DLD1 (cell line): ENCODE measurements at regions not wholly inside any gene's neighbourhood (a gene's known extent, or its start where the extent isn't known, plus 50 kb on each side); places are given as distances from the start of the nearest gene placed in this dataset.

Source experiments
- in situ Hi-C: cut with HindIII; loops from 2 replicates; pipeline ENCODE4 v1.10.0; 2017; ENCODE audit warnings: low sequenced_read_pairs

DNA sequence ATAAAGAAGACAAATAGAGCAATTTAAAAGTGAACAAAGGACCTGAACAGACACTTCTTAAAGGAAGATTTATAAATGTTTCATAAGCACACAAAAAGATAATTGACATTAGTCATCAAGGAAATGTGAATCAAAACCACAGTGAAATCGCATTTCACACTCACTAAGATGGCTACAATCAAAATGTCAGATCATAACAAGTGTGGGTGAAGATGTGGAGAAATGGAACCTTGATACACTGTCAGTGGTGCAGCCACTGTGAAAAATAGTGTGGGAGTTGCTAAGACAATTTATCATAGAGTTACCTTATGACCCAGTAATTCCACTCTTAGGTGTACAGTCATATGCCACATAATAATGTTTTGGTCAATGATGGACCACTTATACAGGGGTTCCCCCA is 54.5 kb upstream of the HTR4 start:
- in situ Hi-C loops = no loop called here

DNA sequence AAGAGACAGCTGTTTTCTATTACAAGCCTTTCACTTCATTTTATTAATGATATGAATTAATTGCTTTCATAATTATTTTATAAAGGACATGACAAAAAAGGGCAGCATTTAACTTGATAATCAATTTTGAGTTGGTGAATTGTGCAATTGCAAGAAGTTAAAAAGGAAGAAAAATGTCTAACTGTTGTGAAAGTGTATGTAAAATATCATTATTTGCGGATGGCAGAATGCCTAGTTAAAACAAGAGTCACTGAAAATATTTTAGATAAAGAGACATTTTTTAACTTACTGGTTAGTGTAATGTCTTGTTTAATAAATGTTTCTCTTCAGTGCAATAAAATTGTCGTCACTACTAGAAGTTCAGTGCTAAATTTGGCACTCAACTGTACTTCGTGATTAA is 57.6 kb upstream of the HTR4 start:
- in situ Hi-C loops = no loop called here

DNA sequence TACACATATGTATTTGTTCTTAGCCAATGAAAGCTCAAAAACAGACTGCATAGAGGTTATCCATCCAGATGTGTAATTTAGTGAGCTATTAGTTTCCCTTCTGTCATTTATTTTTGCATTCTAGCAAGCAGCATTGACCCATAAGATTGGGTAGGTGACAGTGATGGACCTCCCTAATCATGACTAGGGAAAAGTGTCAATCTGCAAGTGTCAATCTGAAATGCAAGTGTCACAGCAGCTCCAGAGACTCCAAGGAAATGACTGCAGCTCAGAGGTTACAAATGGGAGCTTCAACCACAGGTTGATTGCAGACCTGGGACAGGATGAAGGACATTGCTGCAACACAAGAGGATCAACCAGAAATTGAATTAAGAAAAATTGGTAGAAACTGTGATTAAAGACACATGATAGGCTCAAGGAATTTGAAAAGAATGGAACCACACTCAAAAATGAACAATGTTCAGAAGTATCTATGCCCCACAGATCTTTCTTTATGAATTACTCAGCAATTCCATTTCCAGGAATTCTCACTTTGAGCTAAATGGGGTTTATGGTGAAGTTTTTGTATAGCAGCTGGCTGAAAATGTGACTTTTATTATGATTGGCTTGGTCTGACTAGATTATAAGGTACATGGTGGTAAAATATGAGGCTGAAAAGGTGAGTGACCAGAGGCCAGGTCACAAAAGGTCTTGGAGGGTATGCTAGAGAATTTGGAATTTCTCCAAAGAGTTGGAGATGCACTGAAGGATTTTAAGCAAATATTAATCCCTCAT is 59.6 kb upstream of the HTR4 start:
- in situ Hi-C loops = no loop called here

DNA sequence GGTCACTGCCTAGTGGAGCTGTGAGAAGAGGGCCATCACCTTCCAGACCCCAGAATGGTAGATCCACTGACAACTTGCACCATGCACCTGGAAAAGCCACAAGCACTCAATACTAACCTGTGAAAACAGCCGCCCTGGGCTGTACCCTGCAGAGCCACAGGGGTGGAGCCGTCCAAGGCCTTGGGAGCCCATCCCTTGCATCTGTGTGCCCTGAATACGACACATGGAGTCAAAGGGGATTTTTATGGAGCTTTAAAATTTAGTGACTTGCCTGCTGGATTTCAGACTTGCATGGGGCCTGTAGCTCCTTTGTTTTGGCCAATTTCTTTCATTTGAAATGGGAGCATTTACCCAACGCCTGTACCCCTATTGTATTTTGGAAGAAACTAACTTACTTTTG is 62.4 kb upstream of the HTR4 start:
- in situ Hi-C loops = no loop called here

DNA sequence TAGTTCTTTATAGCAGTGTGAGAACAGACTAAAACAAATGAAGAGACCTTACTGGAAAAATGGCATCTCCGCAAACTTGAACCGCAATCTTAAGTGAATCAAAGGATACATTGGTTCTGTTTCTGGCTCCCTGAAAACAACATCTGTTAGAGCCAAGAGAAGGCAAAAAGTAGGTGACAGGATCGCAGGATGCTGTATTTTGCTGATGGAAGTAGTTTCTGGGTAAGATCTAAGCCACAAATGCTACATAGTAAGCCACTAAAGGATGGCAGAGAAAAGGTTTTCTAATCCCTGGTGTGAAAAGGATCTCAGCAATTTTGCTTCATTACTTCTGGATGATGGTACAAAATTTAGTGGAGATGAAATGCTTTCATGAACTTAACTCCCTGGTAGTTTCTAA is 63.3 kb upstream of the HTR4 start:
- in situ Hi-C loops = no loop called here

DNA sequence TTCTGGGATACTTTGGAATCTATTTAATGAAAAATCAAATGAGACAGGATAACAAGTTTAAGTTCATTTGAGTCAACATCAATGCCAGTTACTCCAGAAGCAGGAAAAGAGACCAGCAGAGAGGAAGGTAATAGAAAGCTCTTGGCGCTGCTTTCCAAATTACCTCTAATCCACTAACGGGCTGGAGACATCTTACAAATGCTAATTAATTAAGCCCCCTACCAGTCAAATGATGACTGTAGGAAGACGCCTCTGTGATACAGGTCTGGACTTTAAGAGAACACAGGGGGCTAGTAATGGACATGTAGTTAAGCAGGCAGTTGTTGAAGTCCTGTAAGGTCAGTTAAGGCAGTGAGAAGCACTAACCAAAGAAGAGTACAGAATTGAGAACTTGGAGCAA is 65.3 kb upstream of the HTR4 start:
- in situ Hi-C loops = no loop called here

DNA sequence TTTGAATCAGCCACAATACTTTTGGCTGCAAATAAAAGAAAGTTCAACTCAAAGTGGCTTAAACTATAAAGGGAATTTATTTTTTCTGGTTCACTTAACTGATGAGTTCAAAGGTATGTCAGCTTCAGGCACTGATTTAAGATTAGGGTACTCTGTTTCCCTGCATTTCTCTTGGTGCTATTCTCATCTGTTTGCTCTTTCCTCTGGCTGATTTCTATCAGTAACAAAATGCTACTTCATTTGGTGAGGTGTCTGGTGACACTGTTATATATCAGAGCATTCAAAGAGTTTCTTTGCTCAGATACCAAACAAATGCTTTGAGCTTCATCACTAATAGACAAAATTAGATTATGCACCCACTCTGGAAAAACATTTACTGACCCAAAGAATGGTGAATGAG is 65.9 kb upstream of the HTR4 start:
- in situ Hi-C loops = no loop called here

DNA sequence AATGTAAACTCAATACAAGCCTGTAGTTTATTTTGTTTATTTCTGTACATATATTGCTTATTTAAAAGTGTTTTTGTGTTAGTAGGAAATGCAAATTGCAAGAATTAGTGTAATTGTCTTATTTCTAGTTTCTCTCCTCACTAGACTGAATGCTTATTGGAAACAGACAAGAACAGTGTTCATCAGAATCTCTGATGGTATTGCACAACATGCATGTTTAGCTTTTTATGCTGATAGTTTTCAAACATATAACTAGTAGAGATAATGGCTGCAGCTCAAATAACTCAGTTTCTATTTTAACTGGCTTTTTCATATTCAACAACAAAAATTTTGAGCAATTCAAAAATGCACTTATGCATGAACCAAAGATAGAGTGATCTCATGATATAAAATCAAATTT is 68.8 kb upstream of the HTR4 start:
- in situ Hi-C loops = no loop called here

DNA sequence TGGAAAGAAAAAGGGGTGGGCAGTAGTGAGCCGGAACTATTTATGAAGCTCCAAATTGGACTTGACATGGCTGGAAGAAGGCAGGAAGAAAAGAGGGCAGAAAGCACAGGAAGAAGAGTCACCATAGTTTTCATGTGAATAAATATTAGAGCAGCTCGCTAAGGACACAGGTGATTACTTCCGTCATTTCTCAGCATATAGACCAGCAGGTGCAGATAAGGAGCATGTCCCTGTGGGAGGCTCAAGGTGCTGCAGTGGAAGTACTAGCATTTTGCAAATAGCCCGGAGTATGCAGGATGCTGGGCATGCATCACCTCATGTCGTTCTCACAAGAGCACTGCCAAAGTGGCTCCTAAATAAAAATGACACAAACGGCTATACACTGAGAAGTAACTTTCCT is 71.3 kb upstream of the HTR4 start:
- in situ Hi-C loops = loop anchor here (25.0 kb wide), 1 partner anchor 387 kb away; no protein-coding TSS in a partner anchor

DNA sequence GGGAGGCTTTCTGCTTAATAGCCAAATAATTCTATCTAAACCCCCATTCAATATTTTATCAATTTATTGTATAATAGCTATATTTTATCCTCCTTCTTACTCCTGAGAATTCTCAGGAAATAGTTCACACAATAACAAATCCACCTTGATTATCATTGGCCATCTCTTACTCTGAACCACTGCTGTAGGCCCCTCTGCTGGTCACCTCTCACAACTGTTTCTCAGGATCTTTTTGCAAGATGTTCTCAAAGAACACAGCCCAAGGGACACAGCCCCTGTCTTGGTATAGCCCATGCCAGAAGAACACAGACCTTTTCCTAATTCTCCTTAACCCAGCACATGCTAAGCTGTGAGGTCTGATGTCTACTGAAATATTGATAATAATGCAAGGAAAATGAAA is 74.9 kb upstream of the HTR4 start:
- in situ Hi-C loops = loop anchor here (25.0 kb wide), 1 partner anchor 383 kb away; no protein-coding TSS in a partner anchor

DNA sequence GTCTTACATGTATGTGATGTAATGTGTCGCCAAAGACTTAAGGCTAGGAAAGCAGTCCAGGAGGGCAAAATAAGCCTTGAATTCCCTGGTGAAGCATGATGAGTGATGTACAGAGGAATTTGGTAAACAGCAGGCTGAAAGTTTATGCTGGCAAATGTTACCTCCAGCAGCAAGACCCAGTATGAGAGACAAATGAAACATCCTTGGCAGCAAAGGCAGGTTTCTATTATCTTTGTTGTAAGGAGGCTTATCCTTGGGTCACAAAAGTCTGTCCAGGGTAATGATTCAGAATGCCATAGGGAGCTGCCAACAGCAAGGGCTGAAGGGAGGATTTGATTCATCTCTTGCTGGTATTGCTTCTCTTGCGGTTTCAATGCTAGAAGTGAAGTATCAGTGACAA is 75.9 kb upstream of the HTR4 start:
- in situ Hi-C loops = loop anchor here (25.0 kb wide), 1 partner anchor 382 kb away; no protein-coding TSS in a partner anchor

DNA sequence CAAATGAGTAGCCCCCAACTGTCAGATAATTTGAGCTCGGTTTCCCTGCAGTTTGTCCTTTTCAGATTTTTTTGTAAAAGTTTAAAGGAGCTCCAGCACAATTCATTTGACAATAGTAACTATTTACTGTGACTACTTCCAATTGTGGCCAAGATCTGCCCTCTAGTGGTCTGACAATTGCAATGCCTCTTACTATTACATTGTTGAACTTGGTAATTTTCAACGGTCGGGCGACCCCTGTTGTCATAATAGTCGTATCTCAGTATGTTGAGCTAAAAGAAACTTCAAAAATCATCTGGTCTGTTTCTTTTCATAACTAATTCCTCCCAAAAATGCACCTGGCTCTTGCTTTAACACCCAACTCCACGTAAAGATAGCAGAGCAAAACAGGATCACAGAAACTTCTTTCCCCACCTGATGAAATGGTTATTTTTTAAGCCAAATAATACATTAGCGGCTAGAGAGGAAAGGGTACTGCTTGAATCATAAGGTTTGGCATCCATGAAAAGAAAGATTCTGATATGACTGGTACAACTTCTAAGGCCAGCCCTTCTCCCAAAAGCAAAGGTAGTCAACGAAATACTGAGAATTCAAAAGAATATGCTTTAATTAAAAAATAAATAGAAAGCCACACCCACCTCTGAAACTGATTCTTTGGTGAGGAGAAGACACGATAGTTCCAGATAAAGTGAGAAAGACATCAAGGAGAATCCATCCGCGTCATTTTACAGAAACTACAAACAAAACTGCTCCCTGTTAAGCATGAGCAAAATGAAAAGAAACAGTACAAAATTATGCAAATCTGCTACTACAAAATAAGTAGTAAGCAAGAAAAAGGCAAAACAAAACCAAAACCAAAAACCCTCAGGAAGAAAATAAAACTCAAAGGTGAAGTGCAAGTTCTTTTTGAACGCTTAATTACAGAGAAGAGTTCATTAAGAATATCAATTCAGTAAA is 76.9 kb upstream of the HTR4 start:
- in situ Hi-C loops = loop anchor here (25.0 kb wide), 1 partner anchor 381 kb away; no protein-coding TSS in a partner anchor

DNA sequence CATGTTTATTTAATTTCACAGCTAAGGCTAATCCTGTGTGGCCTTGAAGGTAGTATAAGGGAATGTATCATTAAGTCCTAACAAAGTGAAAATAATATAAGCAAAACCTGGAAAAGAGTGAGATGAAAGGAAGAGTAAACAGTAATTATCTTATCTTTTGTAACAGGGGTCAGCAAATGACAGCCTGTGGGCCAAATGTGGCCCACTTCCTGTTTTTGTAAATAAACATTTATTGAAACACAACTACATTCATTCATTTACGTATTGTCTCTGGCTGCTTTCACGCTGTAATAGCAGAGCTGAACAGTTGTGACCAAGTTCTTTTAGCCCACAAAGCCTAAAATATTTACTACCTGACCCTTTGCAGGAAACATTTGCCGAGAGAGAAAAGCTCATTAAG is 78.4 kb upstream of the HTR4 start:
- in situ Hi-C loops = loop anchor here (25.0 kb wide), 1 partner anchor 380 kb away; no protein-coding TSS in a partner anchor

DNA sequence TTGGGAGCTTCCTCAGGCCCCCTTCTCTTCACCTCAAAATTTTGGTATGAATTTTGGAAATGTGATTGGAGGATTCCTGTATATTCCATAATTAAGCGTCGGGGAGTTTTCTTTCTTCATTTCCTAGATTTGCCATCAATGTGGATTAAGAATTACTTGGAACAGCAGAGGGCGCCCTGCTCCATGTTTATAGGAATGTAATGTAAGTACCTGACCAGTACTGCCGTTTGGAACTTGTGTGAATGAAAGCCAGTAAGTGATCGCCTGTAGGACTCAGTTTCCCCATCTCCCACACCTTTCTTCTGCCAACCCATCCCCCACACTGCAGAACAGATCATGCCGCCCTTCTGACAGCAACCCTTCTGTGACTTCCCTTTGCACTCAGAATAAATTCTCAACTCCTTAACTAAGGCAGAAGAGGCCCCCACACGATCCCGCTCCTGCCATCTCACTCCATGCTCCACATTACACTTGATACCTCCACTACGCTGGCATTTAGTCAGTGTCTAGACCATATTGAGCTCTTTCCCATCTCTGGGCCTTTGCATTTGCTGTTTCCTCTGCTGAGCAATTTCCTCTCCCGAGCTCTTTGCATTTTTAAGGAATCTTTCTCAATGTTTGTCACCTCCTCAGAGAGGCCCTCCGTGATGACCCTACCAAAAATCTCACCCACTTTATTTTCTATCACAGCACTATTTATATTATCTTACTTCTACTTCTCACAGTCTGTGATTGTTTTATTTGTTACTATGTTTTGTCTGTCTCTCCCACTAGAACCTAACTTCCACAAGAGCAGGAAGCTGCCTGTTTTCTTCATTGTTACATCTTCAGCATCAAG is 79.5 kb upstream of the HTR4 start:
- in situ Hi-C loops = loop anchor here (25.0 kb wide), 1 partner anchor 378 kb away; no protein-coding TSS in a partner anchor

DNA sequence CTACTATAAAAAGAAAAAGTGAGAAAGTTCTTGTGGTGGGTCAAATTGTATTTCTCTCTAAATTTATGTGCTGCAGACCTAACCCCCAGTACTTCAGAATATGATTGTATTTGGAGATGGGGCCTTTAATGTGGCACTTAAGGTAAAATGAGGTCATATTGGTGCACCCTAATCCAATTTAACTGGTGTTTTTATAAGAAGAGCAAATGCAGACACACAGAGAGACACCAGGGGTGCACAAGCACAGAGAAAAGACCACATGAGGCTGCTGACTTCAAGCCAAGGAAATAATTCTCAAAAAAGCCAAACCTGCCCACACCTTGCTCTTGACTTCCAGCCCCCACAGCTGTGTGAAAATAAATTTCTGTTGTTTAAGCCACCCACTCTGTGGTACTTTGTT is 80.2 kb upstream of the HTR4 start:
- in situ Hi-C loops = loop anchor here (25.0 kb wide), 1 partner anchor 378 kb away; no protein-coding TSS in a partner anchor

DNA sequence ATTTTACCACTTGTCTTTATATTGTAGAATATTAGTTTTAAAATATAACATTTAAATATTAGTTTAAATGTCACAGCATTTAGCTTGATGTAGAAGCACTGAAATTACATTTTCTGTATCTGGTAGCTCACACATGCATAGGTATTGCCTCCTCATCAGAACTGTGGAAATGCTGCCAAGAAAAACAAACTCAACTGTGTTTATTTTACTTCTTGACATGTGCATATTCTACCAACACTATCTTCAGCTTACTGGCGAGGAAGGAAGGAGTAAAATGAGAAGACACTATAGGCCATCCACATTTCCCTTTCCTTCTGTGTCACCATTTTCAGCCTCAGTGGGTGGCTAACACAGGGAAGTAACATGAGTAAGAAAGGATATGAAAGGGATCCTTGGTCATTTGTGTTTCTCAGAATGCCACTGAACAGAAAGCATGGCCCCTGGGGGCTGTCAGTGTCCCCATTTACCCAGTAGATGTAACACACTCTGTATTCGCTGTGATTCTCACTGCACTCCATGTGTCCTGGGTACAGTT is 81.0 kb upstream of the HTR4 start:
- in situ Hi-C loops = loop anchor here (25.0 kb wide), 1 partner anchor 377 kb away; no protein-coding TSS in a partner anchor

DNA sequence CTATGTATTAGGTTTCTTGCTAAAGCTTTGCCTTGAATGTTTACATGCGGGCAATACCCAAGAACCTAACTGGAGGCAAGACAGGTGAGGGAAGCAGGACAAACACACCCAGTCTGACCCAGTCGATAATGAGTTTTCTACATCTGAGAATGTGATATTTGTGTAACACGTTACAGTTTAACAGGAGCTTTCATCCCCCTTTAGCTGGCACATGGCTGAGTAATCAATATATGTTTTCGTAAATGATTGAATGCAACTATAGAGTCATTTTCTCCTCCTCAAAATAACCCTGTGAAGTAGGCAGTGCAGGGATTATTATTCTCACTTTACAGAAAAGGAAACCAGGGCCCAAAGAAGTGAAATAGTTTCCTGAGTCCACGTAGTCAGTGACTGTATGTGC is 84.7 kb upstream of the HTR4 start:
- in situ Hi-C loops = loop anchor here (25.0 kb wide), 1 partner anchor 373 kb away; no protein-coding TSS in a partner anchor

DNA sequence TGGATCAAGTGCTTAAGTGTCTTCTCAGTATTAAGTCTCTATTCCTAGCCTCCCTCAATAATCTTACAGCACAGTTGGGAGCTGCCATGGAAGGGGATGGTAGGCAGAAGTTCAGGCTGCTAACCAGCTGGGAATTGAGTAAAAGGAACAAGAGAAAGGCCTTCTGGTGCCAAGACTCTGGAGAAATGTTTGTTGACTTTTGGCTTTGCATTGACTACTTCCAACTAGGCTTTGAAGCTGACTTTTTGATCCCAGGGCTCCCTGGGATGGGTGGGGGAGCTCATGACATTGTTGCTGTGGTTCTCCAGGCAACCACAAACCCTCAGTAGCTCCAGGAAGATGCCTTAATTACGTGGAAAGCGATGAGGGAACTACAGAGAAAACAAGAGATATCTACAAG is 85.2 kb upstream of the HTR4 start:
- in situ Hi-C loops = loop anchor here (25.0 kb wide), 1 partner anchor 373 kb away; no protein-coding TSS in a partner anchor

DNA sequence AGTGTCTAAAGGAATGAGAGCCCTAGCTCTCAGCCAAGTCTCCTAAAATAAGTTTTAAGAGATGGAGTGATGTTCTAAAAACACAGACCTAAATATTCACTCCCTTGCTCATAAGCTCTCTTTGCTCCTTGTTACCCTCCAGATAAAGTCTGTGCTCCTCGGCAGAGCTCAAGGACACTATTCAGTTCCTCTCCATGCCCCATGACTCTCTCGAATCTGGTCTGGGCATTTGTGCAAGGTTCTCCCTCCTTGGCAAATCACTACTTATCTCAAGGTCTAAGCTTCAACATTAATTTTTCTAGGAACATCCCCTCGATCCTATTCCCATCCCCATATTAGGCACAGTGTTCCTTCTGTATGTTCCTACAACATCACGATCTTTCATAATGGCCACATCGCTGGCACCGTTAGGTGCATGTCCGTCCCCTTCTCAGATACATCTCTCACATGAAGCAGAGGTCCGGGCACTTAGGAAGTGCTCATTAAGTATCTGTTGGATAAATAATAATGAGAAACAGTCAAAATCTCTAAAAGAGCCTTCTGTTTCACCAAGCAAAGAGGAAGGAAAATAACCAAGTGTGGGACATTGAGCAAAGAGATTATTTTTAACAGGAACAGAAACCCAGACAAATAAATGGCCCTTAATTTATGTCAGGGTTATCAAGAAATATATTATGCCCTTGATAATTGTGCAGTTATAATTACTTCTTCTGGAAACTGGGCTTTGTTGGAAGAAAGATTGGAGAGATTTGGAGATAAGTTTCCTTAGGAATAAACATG is 85.9 kb upstream of the HTR4 start:
- in situ Hi-C loops = loop anchor here (25.0 kb wide), 1 partner anchor 372 kb away; no protein-coding TSS in a partner anchor
